ENCODE measurements at regions not wholly inside any gene's neighbourhood (a gene's known extent, or its start where the extent isn't known, plus 50 kb on each side); places are given as distances from the start of the nearest gene placed in this dataset.

- no peak overlapping the region for H3K27ac ChIP-seq (replicated peaks)
- TF ChIP-seq SPI1 (IDR thresholded peaks at IDR 0.05; ENCODE audit: borderline replicate concordance, low read depth) (no peak), GABPA (IDR thresholded peaks at IDR 0.05; ENCODE audit: low read depth) (no peak), REST (IDR thresholded peaks at IDR 0.05; ENCODE audit: insufficient replicate concordance, low read depth) (no peak), POLR2AphosphoS5 (IDR thresholded peaks at IDR 0.05; ENCODE audit: low read depth) (no peak), CTCF (IDR thresholded peaks at IDR 0.05; ENCODE audit: insufficient read depth, low read length) (no peak)
- no peak for DNase-seq (ENCODE audit: low read depth in 1 of 2, low spot score in 1 of 2)
- H3K4me3 ChIP-seq (replicated peaks; ENCODE audit: insufficient read depth, low read length) = no peak overlapping the region
- H3K27me3 ChIP-seq (ENCODE audit: insufficient read depth, poor library complexity, severe bottlenecking) = peaks cover 3% of the 10 kb centered on the region
These were observed 106.2 kb downstream of the RASSF10 start for GRCh38 chr11:13115380-13115675.

- DNase-seq (ENCODE audit: low read depth in 1 of 2, low spot score in 1 of 2) = no peak
- Histone ChIP-seq H3K4me3 (replicated peaks; ENCODE audit: insufficient read depth, low read length) (no peak overlapping the region), H3K27ac (replicated peaks) (no peak overlapping the region), H3K27me3 (ENCODE audit: insufficient read depth, poor library complexity, severe bottlenecking) (peaks cover 3% of the 10 kb centered on the region)
- TF ChIP-seq CTCF (IDR thresholded peaks at IDR 0.05; ENCODE audit: insufficient read depth, low read length) = no peak
- TF ChIP-seq REST (IDR thresholded peaks at IDR 0.05; ENCODE audit: insufficient replicate concordance, low read depth) = no peak
- TF ChIP-seq GABPA (IDR thresholded peaks at IDR 0.05; ENCODE audit: low read depth) = no peak
- no peak for TF ChIP-seq POLR2AphosphoS5 (IDR thresholded peaks at IDR 0.05; ENCODE audit: low read depth)
- TF ChIP-seq SPI1 (IDR thresholded peaks at IDR 0.05; ENCODE audit: borderline replicate concordance, low read depth) = no peak
These were observed 107.4 kb downstream of the RASSF10 start for GRCh38 chr11:13116491-13116890.

- no peak for TF ChIP-seq SPI1 (IDR thresholded peaks at IDR 0.05; ENCODE audit: borderline replicate concordance, low read depth)
- TF ChIP-seq POLR2AphosphoS5 (IDR thresholded peaks at IDR 0.05; ENCODE audit: low read depth) = no peak
- no peak for TF ChIP-seq REST (IDR thresholded peaks at IDR 0.05; ENCODE audit: insufficient replicate concordance, low read depth)
- no peak for TF ChIP-seq GABPA (IDR thresholded peaks at IDR 0.05; ENCODE audit: low read depth)
- TF ChIP-seq CTCF (IDR thresholded peaks at IDR 0.05; ENCODE audit: insufficient read depth, low read length) = no peak
- DNase-seq (ENCODE audit: low read depth in 1 of 2, low spot score in 1 of 2) = no peak
- Histone ChIP-seq H3K27ac (replicated peaks) (no peak overlapping the region), H3K4me3 (replicated peaks; ENCODE audit: insufficient read depth, low read length) (no peak overlapping the region), H3K27me3 (ENCODE audit: insufficient read depth, poor library complexity, severe bottlenecking) (peaks cover 3% of the 10 kb centered on the region)
These were observed 108.2 kb downstream of the RASSF10 start for GRCh38 chr11:13117344-13117743.

All from HL-60 (cell line).